BE2C (cell line): ENCODE measurements at regions not wholly inside any gene's neighbourhood (a gene's known extent, or its start where the extent isn't known, plus 50 kb on each side); places are given as distances from the start of the nearest gene placed in this dataset.

Experiments
- DNase-seq: peaks from one replicate; pipeline ENCODE4 v3.0.0-alpha.2; 2020
- H3K27me3 ChIP-seq: fragments of 250-450 bp; sonication (Bioruptor Pico); 2 replicates; pipeline ENCODE4 v1.5.1; 2020; ENCODE audit warnings: mild to moderate bottlenecking
- H3K36me3 ChIP-seq: fragments of 250-450 bp; sonication (Bioruptor Pico); 2 replicates; pipeline ENCODE4 v1.5.1; 2020; ENCODE audit warnings: mild to moderate bottlenecking
- H3K4me1 ChIP-seq: fragments of 250-450 bp; sonication (Bioruptor Pico); 2 replicates; pipeline ENCODE4 v1.5.1; 2020
- H3K4me3 ChIP-seq: 2 replicates; pipeline ENCODE4 v1.5.1; 2011; ENCODE audit warnings: low read depth, low read length
- H3K9me3 ChIP-seq: fragments of 250-450 bp; sonication (Bioruptor Pico); 2 replicates; pipeline ENCODE4 v1.5.1; 2020
- CTCF ChIP-seq: IDR thresholded peaks from 2 replicates; pipeline ENCODE4 v1.5.1; 2012; ENCODE audit warnings: mild to moderate bottlenecking, low read depth, low read length

DNA sequence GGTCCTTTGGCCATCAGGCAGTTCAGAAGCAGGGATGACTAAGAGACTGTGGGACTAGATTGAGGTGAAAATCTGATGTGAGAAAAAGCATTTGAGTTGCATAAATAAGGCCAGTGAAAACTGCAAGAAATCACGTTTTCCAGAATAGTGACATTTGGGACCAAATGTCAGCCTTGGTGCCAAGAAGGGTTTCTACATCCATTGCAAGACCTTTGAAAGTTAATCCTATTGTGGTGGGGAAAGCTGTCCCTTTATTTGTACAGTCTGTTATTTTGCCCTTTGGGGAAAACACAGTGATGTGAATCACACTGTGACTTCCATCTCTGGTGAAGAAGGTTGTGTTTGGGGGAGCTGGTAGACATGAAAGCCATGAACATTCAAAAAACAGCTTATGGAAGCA lies 153.5 kb upstream of the SIX2 start:
- TF ChIP-seq CTCF, result no peak
- no peaks in the 10 kb centered on the region for H3K27me3 ChIP-seq
- no peaks in the 10 kb centered on the region for H3K36me3 ChIP-seq
- peaks cover 5% of the 10 kb centered on the region; the same call in 1 of the 2 replicates for H3K4me1 ChIP-seq
- H3K9me3 ChIP-seq, result no peaks in the 10 kb centered on the region
- H3K4me3 ChIP-seq, result no peak overlapping the region
- no peak for DNase-seq

GRCh38 chr2:45156605-45157004 lies 147.4 kb upstream of the SIX2 start:
- DNase-seq, result no peak
- H3K4me1 ChIP-seq, result peaks cover 5% of the 10 kb centered on the region
- no peak for TF ChIP-seq CTCF
- H3K9me3 ChIP-seq, result no peaks in the 10 kb centered on the region
- H3K36me3 ChIP-seq, result no peaks in the 10 kb centered on the region
- H3K4me3 ChIP-seq, result no peak overlapping the region
- H3K27me3 ChIP-seq, result no peaks in the 10 kb centered on the region

DNA sequence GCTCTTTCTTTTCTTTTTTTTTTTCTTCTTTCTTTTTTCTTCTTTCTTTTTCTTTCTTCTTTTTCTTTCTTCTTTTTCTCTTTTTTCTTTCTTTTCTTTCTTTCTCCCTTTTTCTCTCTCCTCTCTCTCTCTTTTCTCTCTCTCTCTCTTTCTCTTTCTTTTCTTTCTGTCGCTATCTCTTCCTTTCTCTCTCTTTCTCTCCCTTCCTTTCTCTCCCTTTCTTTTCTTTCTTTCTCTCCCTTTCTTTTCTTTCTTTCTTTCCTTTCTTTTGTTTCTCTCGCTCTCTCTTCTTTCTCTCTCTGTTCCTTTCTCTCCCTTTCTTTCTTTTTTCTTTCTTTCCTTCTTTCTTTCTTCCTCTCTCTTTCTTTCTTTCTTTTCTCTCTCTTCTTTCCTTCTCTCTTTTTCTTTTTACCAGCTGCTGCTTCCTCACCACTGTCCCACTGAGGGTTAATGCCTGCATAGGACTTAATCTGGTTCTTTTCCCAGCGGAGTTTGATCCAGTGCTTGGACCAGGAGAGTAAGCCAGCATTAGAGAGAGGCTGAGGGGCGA lies 145.4 kb upstream of the SIX2 start:
- H3K4me1 ChIP-seq, result peaks cover 5% of the 10 kb centered on the region
- no peak for DNase-seq
- H3K36me3 ChIP-seq, result no peaks in the 10 kb centered on the region
- TF ChIP-seq CTCF, result no peak
- no peak overlapping the region for H3K4me3 ChIP-seq
- no peaks in the 10 kb centered on the region for H3K27me3 ChIP-seq
- H3K9me3 ChIP-seq, result no peaks in the 10 kb centered on the region

GRCh38 chr2:45154144-45154543 lies 144.9 kb upstream of the SIX2 start:
- Histone ChIP-seq H3K4me3 (no peak overlapping the region), H3K9me3 (no peaks in the 10 kb centered on the region), H3K4me1 (peaks cover 5% of the 10 kb centered on the region), H3K27me3 (no peaks in the 10 kb centered on the region), H3K36me3 (no peaks in the 10 kb centered on the region)
- no peak for TF ChIP-seq CTCF
- peak; percentile 23 for DNase-seq

DNA sequence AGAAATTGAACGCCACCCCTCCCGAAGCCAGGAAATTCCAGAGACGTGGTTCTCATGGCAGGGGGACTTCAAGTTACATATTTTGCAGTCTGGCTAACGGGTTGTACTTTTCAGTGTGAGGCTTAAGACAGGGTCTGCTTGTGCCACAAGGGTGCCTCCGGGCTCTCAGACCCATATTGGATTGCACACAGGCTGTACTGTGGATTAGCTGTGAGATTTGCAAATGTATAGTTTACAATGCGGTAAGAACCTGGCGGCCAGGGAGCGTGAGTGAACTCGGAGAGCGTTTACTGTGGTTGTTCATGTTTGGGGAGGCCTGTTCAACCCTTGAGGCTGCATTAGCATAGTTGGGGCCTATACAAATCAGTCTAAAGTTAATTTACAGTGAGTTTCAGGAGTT lies 143.9 kb upstream of the SIX2 start:
- H3K4me1 ChIP-seq, result peaks cover 5% of the 10 kb centered on the region
- H3K9me3 ChIP-seq, result no peaks in the 10 kb centered on the region
- no peaks in the 10 kb centered on the region for H3K36me3 ChIP-seq
- no peaks in the 10 kb centered on the region for H3K27me3 ChIP-seq
- no peak for DNase-seq
- no peak overlapping the region for H3K4me3 ChIP-seq
- TF ChIP-seq CTCF, result no peak

- Histone ChIP-seq H3K4me3 (no peak overlapping the region), H3K27me3 (no peaks in the 10 kb centered on the region), H3K4me1 (peaks cover 5% of the 10 kb centered on the region), H3K36me3 (no peaks in the 10 kb centered on the region), H3K9me3 (no peaks in the 10 kb centered on the region)
- no peak for TF ChIP-seq CTCF
- no peak for DNase-seq
Measured at GRCh38 chr2:45152691-45153090, 143.4 kb upstream of the SIX2 start.
